ENCODE measurements at regions not wholly inside any gene's neighbourhood (a gene's known extent, or its start where the extent isn't known, plus 50 kb on each side); places are given as distances from the start of the nearest gene placed in this dataset.
A peak's percentile ranks its signal among the peaks of the same experiment; 100 is the strongest.

GRCh38 chrY:7803737-7804136 lies 892.2 kb upstream of the AMELY start:
- intact Hi-C loops (cut with micrococcal nuclease; ENCODE audit: unreplicated experiment) = no loop called here
- BruUV-seq (replicated peaks) = no TSS peak
- CTCF ChIA-PET (ENCODE audit: unreplicated experiment) = no interaction called here

GRCh38 chrY:7796128-7796527 lies 884.6 kb upstream of the AMELY start:
- Histone ChIP-seq H2AFZ (ENCODE audit: low read length) (no peak overlapping the region), H3K27ac (ENCODE audit: low read depth, low read length, poor library complexity, severe bottlenecking) (no peak overlapping the region), H3K79me2 (ENCODE audit: insufficient read depth, low read depth, low read length) (no peaks in the 10 kb centered on the region), H3K9me2 (ENCODE audit: insufficient read depth, low read length) (no peaks in the 10 kb centered on the region), H3K4me1 (ENCODE audit: insufficient read depth, low read length, poor library complexity, severe bottlenecking) (no peaks in the 10 kb centered on the region), H3K4me3 (ENCODE audit: low read depth, low read length, poor library complexity, severe bottlenecking) (no peak overlapping the region), H3K36me3 (ENCODE audit: insufficient read depth, low read length) (no peaks in the 10 kb centered on the region), H3K9me3 (ENCODE audit: low read length) (no peaks in the 10 kb centered on the region), H3K4me2 (ENCODE audit: low read length) (no peak overlapping the region), H4K20me1 (ENCODE audit: insufficient read depth, low read length) (no peaks in the 10 kb centered on the region)
- intact Hi-C loops (cut with micrococcal nuclease; ENCODE audit: unreplicated experiment) = no loop called here
- TF ChIP-seq EZH2phosphoT487 (IDR thresholded peaks at IDR 0.05; ENCODE audit: borderline replicate concordance, low read depth, low read length) = no peak
- TF ChIP-seq, protein P1, sequence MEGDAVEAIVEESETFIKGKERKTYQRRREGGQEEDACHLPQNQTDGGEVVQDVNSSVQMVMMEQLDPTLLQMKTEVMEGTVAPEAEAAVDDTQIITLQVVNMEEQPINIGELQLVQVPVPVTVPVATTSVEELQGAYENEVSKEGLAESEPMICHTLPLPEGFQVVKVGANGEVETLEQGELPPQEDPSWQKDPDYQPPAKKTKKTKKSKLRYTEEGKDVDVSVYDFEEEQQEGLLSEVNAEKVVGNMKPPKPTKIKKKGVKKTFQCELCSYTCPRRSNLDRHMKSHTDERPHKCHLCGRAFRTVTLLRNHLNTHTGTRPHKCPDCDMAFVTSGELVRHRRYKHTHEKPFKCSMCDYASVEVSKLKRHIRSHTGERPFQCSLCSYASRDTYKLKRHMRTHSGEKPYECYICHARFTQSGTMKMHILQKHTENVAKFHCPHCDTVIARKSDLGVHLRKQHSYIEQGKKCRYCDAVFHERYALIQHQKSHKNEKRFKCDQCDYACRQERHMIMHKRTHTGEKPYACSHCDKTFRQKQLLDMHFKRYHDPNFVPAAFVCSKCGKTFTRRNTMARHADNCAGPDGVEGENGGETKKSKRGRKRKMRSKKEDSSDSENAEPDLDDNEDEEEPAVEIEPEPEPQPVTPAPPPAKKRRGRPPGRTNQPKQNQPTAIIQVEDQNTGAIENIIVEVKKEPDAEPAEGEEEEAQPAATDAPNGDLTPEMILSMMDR (conservative IDR thresholded peaks at IDR 0.05; ENCODE audit: low read length) = no peak
- peak; percentile 16 for DNase-seq (ENCODE audit: low spot score)
- POLR2A ChIA-PET = interaction anchor here (0.7 kb wide), 1 partner anchor 22 kb away, joined by 3 read pairs; no protein-coding TSS in a partner anchor
- BruUV-seq (replicated peaks) = no TSS peak
- CTCF ChIA-PET (ENCODE audit: unreplicated experiment) = no interaction called here

More at GRCh38 chrY:7803737-7804136, 892.2 kb upstream of the AMELY start:
- Histone ChIP-seq H3K4me3 (ENCODE audit: low read depth, low read length, poor library complexity, severe bottlenecking) (no peak overlapping the region), H3K9me2 (ENCODE audit: insufficient read depth, low read length) (no peaks in the 10 kb centered on the region), H3K79me2 (ENCODE audit: insufficient read depth, low read depth, low read length) (no peaks in the 10 kb centered on the region), H4K20me1 (ENCODE audit: insufficient read depth, low read length) (no peaks in the 10 kb centered on the region), H3K36me3 (ENCODE audit: insufficient read depth, low read length) (no peaks in the 10 kb centered on the region), H3K4me2 (ENCODE audit: low read length) (no peak overlapping the region), H2AFZ (ENCODE audit: low read length) (no peak overlapping the region), H3K9me3 (ENCODE audit: low read length) (no peaks in the 10 kb centered on the region), H3K4me1 (ENCODE audit: insufficient read depth, low read length, poor library complexity, severe bottlenecking) (no peaks in the 10 kb centered on the region), H3K27ac (ENCODE audit: low read depth, low read length, poor library complexity, severe bottlenecking) (no peak overlapping the region)
- no peak for DNase-seq (ENCODE audit: low spot score)
- POLR2A ChIA-PET = no interaction called here
- TF ChIP-seq, protein P1 (conservative IDR thresholded peaks at IDR 0.05; ENCODE audit: low read length) = no peak
- no peak for TF ChIP-seq EZH2phosphoT487 (IDR thresholded peaks at IDR 0.05; ENCODE audit: borderline replicate concordance, low read depth, low read length)

- BruUV-seq (replicated peaks) = no TSS peak
- no peak for TF ChIP-seq EZH2phosphoT487 (IDR thresholded peaks at IDR 0.05; ENCODE audit: borderline replicate concordance, low read depth, low read length)
- TF ChIP-seq, protein P1 (conservative IDR thresholded peaks at IDR 0.05; ENCODE audit: low read length) = no peak
- DNase-seq (ENCODE audit: low spot score) = peak; percentile 27
- Histone ChIP-seq H3K4me1 (ENCODE audit: insufficient read depth, low read length, poor library complexity, severe bottlenecking) (no peaks in the 10 kb centered on the region), H3K4me2 (ENCODE audit: low read length) (no peak overlapping the region), H3K4me3 (ENCODE audit: low read depth, low read length, poor library complexity, severe bottlenecking) (no peak overlapping the region), H3K79me2 (ENCODE audit: insufficient read depth, low read depth, low read length) (no peaks in the 10 kb centered on the region), H4K20me1 (ENCODE audit: insufficient read depth, low read length) (no peaks in the 10 kb centered on the region), H2AFZ (ENCODE audit: low read length) (no peak overlapping the region), H3K9me3 (ENCODE audit: low read length) (no peaks in the 10 kb centered on the region), H3K27ac (ENCODE audit: low read depth, low read length, poor library complexity, severe bottlenecking) (no peak overlapping the region), H3K36me3 (ENCODE audit: insufficient read depth, low read length) (no peaks in the 10 kb centered on the region), H3K9me2 (ENCODE audit: insufficient read depth, low read length) (no peaks in the 10 kb centered on the region)
- intact Hi-C loops (cut with micrococcal nuclease; ENCODE audit: unreplicated experiment) = no loop called here
- POLR2A ChIA-PET = no interaction called here
- CTCF ChIA-PET (ENCODE audit: unreplicated experiment) = no interaction called here
Measured at GRCh38 chrY:7794441-7794840, 882.9 kb upstream of the AMELY start.

All from OCI-LY7 (cell line).